Caco-2 (cell line): ENCODE measurements at regions not wholly inside any gene's neighbourhood (a gene's known extent, or its start where the extent isn't known, plus 50 kb on each side); places are given as distances from the start of the nearest gene placed in this dataset.
"Not testable (repeated sequence)": the region's sequence is repeated elsewhere in the genome, so short reads cannot be mapped to it uniquely, and the experiment has no call there.

Source experiments
- BruUV-seq: library from RNA; stranded (reverse); fragments of 400-500 nt; replicated peaks from 2 replicates; lab custom pipeline; 2021; lab: Mats Ljungman, UMichigan
- CTCF ChIA-PET: fragments of 300-600 bp; sonication (Branson Sonifier 250); formaldehyde crosslinking; loops from one replicate; lab custom pipeline; 2022; ENCODE audit warnings: antibody characterized with exemption; lab: Charles Lee
- POLR2A ChIA-PET: fragments of 300-600 bp; sonication (Branson Sonifier 250); formaldehyde crosslinking; loops from one replicate; lab custom pipeline; 2022; ENCODE audit warnings: antibody characterized with exemption; lab: Charles Lee
- DNase-seq, 2 experiments: peaks; one replicate each; pipeline versions ENCODE4 v3.0.0 to v3.0.0-alpha.2; 2020 to 2022
- H3K27me3 ChIP-seq: replicated peaks from 2 replicates; pipeline ENCODE4 v1.6.0; 2011; ENCODE audit warnings: low read length; ENCODE audit not compliant: control insufficient read depth, insufficient read depth
- H3K36me3 ChIP-seq: 2 replicates; pipeline ENCODE4 v1.5.1; 2011; ENCODE audit warnings: low read length; ENCODE audit not compliant: control insufficient read depth, insufficient read depth
- H3K4me1 ChIP-seq: fragments of 250-450 bp; sonication (Bioruptor Pico); 2 replicates; pipeline ENCODE4 v1.5.1; 2020; ENCODE audit warnings: mild to moderate bottlenecking
- H3K4me3 ChIP-seq: 2 replicates; pipeline ENCODE4 v1.5.1; 2011; ENCODE audit warnings: low read depth, mild to moderate bottlenecking, control low read depth, low read length
- H3K9me3 ChIP-seq: fragments of 250-450 bp; sonication (Bioruptor Pico); 2 replicates; pipeline ENCODE4 v1.5.1; 2020; ENCODE audit warnings: mild to moderate bottlenecking, moderate library complexity
- H3K27ac Mint-ChIP-seq: one replicate; pipeline ENCODE4 v1.8.0; 2022; ENCODE audit warnings: mixed read lengths; ENCODE audit not compliant: unreplicated experiment
- H3K27me3 Mint-ChIP-seq: one replicate; pipeline ENCODE4 v1.8.0; 2022; ENCODE audit warnings: mixed read lengths; ENCODE audit not compliant: insufficient read depth, unreplicated experiment
- H3K36me3 Mint-ChIP-seq: one replicate; pipeline ENCODE4 v1.8.0; 2022; ENCODE audit warnings: mild to moderate bottlenecking, mixed read lengths; ENCODE audit not compliant: insufficient read depth, unreplicated experiment
- H3K4me1 Mint-ChIP-seq: one replicate; pipeline ENCODE4 v1.8.0; 2022; ENCODE audit warnings: low read depth, mixed read lengths; ENCODE audit not compliant: unreplicated experiment
- H3K4me3 Mint-ChIP-seq: one replicate; pipeline ENCODE4 v1.8.0; 2022; ENCODE audit warnings: mild to moderate bottlenecking, moderate library complexity, mixed read lengths; ENCODE audit not compliant: unreplicated experiment
- H3K9me3 Mint-ChIP-seq: one replicate; pipeline ENCODE4 v1.8.0; 2022; ENCODE audit warnings: mixed read lengths; ENCODE audit not compliant: unreplicated experiment
- intact Hi-C: fragments of 100-400 bp; cut with micrococcal nuclease; formaldehyde crosslinking; loops from one replicate; pipeline ENCODE4 v1.10.0; 2022; ENCODE audit not compliant: unreplicated experiment
- TF ChIP-seq, protein P1 (sequence below), 2 experiments: fragments of 200-600 bp in 1 of 2; IDR thresholded peaks; 1 replicate in 1 of 2; 2 replicates in 1 of 2; pipeline versions ENCODE4 v1.5.1 to v1.8.0; 2011 to 2022; ENCODE audit warnings: antibody characterized with exemption in 1 of 2, control low read depth in 1 of 2, inconsistent platforms in 1 of 2, low read depth in 1 of 2, low read length in 1 of 2, mild to moderate bottlenecking in 1 of 2, moderate library complexity in 1 of 2; ENCODE audit not compliant: insufficient read depth in 1 of 2, severe bottlenecking in 1 of 2, unreplicated experiment in 1 of 2

DNA sequence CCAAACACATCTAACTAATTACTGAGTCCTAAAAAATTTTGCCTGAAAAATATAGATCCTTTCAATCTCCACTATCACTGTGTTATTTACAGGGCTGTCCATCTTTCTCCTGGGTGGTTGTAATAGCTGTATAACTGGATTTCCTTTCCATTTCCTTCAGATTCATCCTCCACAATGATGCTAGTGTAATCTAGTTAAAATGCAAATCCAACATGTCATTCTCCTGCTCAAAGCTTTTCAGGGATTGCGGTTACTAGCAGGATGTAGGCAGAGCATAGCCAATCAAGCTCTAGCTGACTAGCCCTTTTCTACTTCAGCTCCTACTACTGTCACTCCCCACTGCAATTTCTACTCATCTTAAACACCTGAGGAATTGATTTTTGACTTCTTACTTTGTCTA, 283.0 kb downstream of the RAB38 start:
- POLR2A ChIA-PET = no interaction called here

DNA sequence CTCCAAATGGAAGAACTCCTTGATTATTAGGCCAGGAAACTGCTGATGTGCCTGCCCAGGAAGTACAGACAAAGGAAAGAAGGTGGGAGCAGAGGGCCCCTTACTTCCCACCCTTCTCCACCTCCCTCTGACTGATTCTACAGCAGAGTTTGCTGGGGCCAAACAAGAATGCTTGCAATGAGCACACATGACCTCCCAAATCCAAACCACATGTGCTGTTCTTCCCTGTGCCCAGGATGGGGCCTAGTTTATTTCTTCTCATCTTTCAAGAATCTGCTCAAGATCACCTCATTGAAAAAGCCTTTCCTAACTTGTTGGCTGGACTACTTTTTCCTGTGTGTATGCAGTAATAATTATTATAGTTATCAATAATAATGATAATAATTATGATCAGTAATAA, 286.1 kb downstream of the RAB38 start:
- ChIA-PET POLR2A (no interaction called here), CTCF (no interaction called here)
- no peak overlapping the region for H3K27ac Mint-ChIP-seq
- H3K27me3 Mint-ChIP-seq = no peaks in the 10 kb centered on the region
- no peak for DNase-seq
- no TSS peak for BruUV-seq
- no peaks in the 10 kb centered on the region for H3K9me3 ChIP-seq
- TF ChIP-seq, protein P1, sequence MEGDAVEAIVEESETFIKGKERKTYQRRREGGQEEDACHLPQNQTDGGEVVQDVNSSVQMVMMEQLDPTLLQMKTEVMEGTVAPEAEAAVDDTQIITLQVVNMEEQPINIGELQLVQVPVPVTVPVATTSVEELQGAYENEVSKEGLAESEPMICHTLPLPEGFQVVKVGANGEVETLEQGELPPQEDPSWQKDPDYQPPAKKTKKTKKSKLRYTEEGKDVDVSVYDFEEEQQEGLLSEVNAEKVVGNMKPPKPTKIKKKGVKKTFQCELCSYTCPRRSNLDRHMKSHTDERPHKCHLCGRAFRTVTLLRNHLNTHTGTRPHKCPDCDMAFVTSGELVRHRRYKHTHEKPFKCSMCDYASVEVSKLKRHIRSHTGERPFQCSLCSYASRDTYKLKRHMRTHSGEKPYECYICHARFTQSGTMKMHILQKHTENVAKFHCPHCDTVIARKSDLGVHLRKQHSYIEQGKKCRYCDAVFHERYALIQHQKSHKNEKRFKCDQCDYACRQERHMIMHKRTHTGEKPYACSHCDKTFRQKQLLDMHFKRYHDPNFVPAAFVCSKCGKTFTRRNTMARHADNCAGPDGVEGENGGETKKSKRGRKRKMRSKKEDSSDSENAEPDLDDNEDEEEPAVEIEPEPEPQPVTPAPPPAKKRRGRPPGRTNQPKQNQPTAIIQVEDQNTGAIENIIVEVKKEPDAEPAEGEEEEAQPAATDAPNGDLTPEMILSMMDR (IDR thresholded peaks at IDR 0.05; ENCODE audit: insufficient read depth in 1 of 2, low read depth in 1 of 2, low read length in 1 of 2, severe bottlenecking in 1 of 2, unreplicated experiment in 1 of 2) = no peak
- intact Hi-C loops = no loop called here
- no peak overlapping the region for H3K4me3 ChIP-seq
- no peaks in the 10 kb centered on the region for H3K4me1 Mint-ChIP-seq
- no peaks in the 10 kb centered on the region for H3K4me1 ChIP-seq
- no peak overlapping the region for H3K4me3 Mint-ChIP-seq
- no peaks in the 10 kb centered on the region for H3K9me3 Mint-ChIP-seq
- no peaks in the 10 kb centered on the region for H3K36me3 ChIP-seq
- no peaks in the 10 kb centered on the region for H3K27me3 ChIP-seq
- no peaks in the 10 kb centered on the region for H3K36me3 Mint-ChIP-seq

More for the DNA sequence above, 283.0 kb downstream of the RAB38 start:
- Mint-ChIP-seq H3K27me3 (no peaks in the 10 kb centered on the region), H3K4me1 (peaks cover 13% of the 10 kb centered on the region), H3K36me3 (no peaks in the 10 kb centered on the region), H3K9me3 (no peaks in the 10 kb centered on the region), H3K4me3 (no peak overlapping the region), H3K27ac (no peak overlapping the region)
- no peak for DNase-seq
- H3K36me3 ChIP-seq = no peaks in the 10 kb centered on the region
- no peaks in the 10 kb centered on the region for H3K9me3 ChIP-seq
- H3K27me3 ChIP-seq = no peaks in the 10 kb centered on the region
- H3K4me3 ChIP-seq = no peak overlapping the region
- no TSS peak for BruUV-seq
- CTCF ChIA-PET = interaction anchor here (1.1 kb wide), 1 partner anchor 14 kb away, joined by 7 read pairs; no protein-coding TSS in a partner anchor
- peaks cover 8% of the 10 kb centered on the region for H3K4me1 ChIP-seq
- intact Hi-C loops = loop anchor here (10.0 kb wide), 1 partner anchor 907 kb away; no protein-coding TSS in a partner anchor
- TF ChIP-seq, protein P1 (IDR thresholded peaks at IDR 0.05; ENCODE audit: insufficient read depth in 1 of 2, low read depth in 1 of 2, low read length in 1 of 2, severe bottlenecking in 1 of 2, unreplicated experiment in 1 of 2) = no peak

DNA sequence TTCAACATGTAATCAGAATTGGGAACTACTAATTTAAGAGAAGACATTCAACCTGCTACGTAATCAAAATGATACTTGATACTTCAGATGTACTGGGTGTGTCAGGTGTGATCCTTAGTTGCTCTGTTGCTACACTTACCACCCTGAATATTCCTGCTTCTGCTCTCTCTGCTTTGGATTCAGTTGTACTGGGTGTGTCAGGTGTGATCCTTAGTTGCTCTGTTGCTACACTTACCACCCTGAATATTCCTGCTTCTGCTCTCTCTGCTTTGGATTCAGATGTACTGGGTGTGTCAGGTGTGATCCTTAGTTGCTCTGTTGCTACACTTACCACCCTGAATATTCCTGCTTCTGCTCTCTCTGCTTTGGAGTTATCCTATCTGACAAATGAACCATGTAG, 290.2 kb downstream of the RAB38 start:
- CTCF ChIA-PET, H3K4me1 ChIP-seq, POLR2A ChIA-PET, H3K9me3 Mint-ChIP-seq, BruUV-seq, H3K27ac Mint-ChIP-seq, H3K27me3 ChIP-seq, H3K36me3 ChIP-seq, H3K36me3 Mint-ChIP-seq, H3K9me3 ChIP-seq, H3K4me3 Mint-ChIP-seq, intact Hi-C loops, H3K4me3 ChIP-seq, DNase-seq, H3K4me1 Mint-ChIP-seq, H3K27me3 Mint-ChIP-seq: not testable (repeated sequence)
